ENCODE measurements at regions not wholly inside any gene's neighbourhood (a gene's known extent, or its start where the extent isn't known, plus 50 kb on each side); places are given as distances from the start of the nearest gene placed in this dataset.

DNA sequence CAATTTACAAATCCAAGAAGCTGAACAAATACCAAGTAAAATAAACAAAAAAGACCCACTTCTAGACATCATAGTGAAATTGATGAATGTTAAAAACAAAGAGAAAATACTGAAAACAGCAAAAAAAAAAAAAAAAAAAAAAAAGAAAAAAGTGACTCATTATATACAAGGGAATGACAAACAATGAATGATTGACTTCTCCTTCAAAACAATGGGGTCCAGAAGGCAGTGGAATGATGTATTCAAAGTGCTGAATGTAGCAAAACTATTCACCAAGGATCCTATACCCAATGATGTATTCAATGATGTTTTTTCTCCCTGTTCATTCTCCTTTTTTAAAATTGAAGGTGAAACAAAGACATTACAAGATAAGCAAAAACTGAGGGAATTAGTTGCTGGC, 650.0 kb downstream of the UTRN start:
- TF ChIP-seq, protein P1, sequence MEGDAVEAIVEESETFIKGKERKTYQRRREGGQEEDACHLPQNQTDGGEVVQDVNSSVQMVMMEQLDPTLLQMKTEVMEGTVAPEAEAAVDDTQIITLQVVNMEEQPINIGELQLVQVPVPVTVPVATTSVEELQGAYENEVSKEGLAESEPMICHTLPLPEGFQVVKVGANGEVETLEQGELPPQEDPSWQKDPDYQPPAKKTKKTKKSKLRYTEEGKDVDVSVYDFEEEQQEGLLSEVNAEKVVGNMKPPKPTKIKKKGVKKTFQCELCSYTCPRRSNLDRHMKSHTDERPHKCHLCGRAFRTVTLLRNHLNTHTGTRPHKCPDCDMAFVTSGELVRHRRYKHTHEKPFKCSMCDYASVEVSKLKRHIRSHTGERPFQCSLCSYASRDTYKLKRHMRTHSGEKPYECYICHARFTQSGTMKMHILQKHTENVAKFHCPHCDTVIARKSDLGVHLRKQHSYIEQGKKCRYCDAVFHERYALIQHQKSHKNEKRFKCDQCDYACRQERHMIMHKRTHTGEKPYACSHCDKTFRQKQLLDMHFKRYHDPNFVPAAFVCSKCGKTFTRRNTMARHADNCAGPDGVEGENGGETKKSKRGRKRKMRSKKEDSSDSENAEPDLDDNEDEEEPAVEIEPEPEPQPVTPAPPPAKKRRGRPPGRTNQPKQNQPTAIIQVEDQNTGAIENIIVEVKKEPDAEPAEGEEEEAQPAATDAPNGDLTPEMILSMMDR (IDR thresholded peaks at IDR 0.05; ENCODE audit: low read length) = no peak
- TF ChIP-seq EZH2phosphoT487 (IDR thresholded peaks at IDR 0.05; ENCODE audit: low read length) = no peak
